CD4-positive, alpha-beta T cell treated with Interleukin-6 for 4 hours (primary cell): ENCODE measurements at regions not wholly inside any gene's neighbourhood (a gene's known extent, or its start where the extent isn't known, plus 50 kb on each side); places are given as distances from the start of the nearest gene placed in this dataset.

ENCODE experiments used
- DNase-seq: peaks from one replicate; pipeline ENCODE4 v3.0.0-alpha.2; 2020; ENCODE audit warnings: mixed read lengths

DNA sequence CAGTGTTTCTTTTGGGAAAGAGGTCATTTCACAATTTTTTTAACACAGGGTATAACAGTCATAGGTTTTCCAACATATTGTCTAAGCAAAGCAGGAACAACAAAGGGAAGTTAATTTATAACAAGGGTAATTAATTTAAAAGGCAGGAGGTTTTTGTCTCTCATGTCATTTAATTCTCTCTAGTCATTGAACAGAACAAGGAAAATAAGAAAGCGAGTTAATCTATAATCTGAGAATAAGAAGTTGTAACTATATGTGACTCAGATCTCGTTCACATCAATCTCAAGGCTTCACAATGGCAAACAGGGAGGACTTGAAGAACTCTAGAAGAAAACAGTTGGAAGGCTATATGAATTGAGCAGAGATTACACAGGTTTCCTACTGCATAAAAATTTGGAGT lies 579.8 kb upstream of the CCDC54 start:
- DNase-seq: no peak

GRCh38 chr3:106805625-106806024 lies 571.6 kb upstream of the CCDC54 start:
- no peak for DNase-seq

DNA sequence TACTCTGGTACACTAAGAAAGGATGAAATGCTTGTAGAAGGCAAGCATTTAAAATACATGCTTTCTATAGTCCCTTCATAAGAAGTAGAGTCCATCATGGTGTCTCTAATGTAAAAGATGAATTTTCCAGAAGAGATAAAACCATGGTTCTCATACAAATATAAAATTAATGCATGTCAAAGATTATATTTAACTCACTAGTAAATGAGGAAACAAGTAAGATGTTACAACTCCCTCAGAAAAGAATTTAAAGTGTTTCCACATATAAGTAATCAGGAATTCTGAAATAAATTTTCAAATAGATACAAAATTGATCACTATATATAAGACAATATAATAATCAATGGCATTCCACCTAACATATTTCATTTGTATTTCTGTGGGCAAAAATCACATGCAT lies 570.3 kb upstream of the CCDC54 start:
- no peak for DNase-seq

GRCh38 chr3:106809041-106809440 lies 568.2 kb upstream of the CCDC54 start:
- DNase-seq: no peak

- no peak for DNase-seq
Observed at GRCh38 chr3:106809623-106810299, 567.5 kb upstream of the CCDC54 start.

- DNase-seq: no peak
Observed at GRCh38 chr3:106810300-106810875, 566.9 kb upstream of the CCDC54 start.

- no peak for DNase-seq
Observed at GRCh38 chr3:106811376-106811775, 565.9 kb upstream of the CCDC54 start.

GRCh38 chr3:106813742-106814141 lies 563.5 kb upstream of the CCDC54 start:
- DNase-seq: no peak

DNA sequence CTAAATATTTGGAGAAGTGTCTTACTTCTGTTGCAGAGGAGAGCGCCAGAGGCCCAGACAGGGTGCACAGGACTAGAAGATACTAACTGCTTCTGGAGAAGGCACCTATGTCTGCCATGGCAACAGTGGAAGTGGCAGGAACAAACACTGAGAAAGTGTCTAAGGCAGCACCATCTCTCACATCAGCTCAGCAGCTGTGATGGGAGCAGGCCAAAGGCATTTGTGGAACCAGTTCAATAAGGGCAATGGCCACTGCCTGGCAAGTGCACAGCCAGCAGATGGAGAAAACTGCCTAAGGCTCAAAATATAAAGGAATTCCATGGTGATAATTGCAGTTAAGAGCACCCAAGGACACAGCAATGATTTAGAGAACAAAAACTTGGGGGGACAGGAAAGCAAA lies 563.0 kb upstream of the CCDC54 start:
- no peak for DNase-seq

- DNase-seq: no peak
Observed at GRCh38 chr3:106816838-106817237, 560.4 kb upstream of the CCDC54 start.

GRCh38 chr3:106817706-106818105 lies 559.5 kb upstream of the CCDC54 start:
- DNase-seq: no peak

GRCh38 chr3:106819440-106819839 lies 557.8 kb upstream of the CCDC54 start:
- DNase-seq: no peak

DNA sequence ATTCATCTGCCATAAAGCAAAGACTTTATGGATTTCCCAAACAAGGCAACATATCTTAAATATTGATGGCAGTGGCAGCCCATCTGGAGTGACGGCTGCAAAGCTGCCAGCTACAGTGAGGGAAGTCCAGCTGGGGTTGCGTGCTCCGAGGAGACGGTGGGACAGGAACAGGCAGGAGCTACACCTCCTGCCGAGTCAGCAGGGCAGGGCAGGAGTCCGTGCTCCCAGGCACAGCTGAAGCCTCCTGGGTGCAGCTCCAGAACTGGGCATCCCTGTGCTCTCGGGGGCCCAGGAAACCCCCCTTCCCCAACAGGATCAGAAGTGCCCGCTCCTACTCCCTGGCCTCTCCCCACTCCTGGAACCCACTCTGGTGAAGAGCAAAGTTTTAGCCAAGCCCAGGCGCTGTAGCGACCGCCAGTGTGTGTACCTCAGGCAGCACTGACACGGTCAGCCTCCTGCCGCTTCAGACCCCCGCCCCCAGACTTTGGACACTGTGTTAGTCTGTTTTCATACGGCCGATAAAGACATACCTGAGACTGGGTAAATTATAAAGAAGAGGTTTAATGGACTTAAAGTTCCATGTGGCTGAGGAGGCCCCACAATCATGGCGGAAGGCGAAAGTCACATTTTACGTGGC lies 556.4 kb upstream of the CCDC54 start:
- no peak for DNase-seq

DNA sequence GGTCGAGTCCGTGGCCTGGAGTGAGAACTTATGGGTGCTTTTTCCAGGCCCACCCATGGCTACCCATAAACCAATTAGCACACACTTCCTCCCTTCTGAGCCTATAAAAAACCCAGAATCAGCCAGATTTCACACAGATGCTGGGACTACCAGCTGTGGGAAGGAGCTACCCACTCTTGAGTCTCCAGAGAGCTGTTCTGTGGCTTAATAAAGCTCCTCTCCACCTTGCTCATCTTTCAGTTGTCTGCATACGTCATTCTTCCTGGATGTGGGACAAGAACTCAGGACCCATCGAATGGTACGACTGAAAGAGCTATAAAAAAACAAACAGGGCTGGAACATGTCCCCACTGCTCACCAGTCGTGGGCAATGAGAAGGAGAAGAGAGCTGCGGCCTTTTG lies 555.4 kb upstream of the CCDC54 start:
- DNase-seq: no peak

GRCh38 chr3:106822204-106822603 lies 555.0 kb upstream of the CCDC54 start:
- DNase-seq: no peak

DNA sequence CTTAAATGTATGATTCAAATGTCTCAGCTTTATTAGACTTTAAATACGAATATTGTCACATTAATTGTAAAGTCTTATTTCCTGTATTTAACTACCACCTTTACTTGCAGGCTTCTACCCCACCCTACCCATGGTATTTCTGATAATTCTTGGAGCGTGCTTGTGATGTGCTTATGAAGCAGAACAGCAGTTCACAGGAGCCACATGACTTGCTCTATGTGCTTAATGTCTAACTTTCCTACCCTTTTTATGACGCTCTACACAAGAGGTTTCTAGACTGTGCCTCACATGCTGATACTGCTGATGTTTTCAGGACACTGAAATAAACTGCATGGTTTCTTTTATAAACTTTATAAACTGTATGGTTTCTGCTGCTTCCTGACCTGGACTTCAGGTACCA lies 553.5 kb upstream of the CCDC54 start:
- DNase-seq: no peak

GRCh38 chr3:106824856-106825255 lies 552.4 kb upstream of the CCDC54 start:
- DNase-seq: no peak

DNA sequence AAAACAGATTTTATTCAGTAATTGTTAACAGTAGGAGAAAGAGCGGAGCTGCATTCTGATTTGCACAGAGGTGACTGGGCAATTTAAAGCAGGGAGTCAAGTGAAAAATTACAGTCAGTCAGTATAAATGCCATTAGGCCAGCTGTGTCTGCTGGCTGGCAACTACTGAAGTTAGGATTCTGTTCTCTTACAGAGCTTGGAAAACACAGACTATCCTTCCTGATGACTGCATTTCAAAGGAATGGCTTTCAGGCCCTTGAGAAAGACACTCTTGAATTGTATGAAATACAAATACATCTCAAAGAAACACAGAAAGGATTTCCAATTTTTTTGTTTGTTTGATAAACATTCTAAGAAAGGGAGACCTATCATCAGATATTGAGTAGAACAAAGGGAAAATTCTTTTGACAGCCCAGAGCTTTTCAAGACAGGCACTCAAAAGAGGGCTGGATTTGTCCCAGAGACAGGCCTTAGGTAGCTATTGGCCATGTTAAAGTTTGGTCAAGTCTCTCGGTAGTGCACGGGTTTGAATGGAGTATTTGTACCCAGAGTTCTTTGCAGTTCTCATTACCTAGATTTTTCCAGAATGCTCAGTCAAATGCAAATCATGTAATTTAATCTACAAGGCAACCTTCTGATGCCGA lies 551.2 kb upstream of the CCDC54 start:
- no peak for DNase-seq

- DNase-seq: no peak
Observed at GRCh38 chr3:106826791-106827311, 550.4 kb upstream of the CCDC54 start.

DNA sequence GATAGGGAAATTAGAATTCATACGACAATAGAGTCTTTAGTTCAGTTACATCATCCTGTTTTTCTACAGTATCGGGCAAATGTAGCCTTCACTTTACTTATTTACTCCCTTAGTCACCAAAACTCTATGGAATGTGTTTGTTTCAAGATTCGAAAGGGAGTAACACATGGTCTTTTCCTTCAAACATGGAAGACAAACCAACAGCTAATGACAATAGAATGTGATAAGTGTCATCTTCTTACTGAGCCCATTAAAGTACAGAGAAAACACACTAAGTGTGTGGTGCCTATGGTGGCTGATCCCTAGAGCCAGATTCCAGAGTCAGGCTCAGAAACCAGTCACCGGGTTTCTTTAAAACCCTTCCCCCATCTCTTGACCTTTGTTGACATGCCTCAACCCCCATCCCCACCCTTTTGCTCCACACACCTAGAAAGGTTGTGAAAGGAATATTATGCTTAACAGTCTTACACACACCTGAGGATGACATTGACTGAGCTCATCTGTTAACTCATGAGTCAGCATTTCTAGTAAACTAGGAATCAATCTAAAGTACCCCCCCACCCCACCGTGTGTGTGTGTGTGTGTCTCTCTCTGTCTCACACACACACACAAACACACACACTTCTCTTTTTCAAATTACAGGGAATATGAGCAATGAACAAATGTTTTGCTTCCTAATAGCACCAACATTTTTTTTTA lies 549.6 kb upstream of the CCDC54 start:
- DNase-seq: no peak

- DNase-seq: no peak
Observed at GRCh38 chr3:106829206-106829605, 548.0 kb upstream of the CCDC54 start.

- DNase-seq: no peak
Observed at GRCh38 chr3:106830334-106830733, 546.9 kb upstream of the CCDC54 start.

- no peak for DNase-seq
Observed at GRCh38 chr3:106836906-106837305, 540.3 kb upstream of the CCDC54 start.
